ENCODE measurements at regions not wholly inside any gene's neighbourhood (a gene's known extent, or its start where the extent isn't known, plus 50 kb on each side); places are given as distances from the start of the nearest gene placed in this dataset.

- H3K9ac ChIP-seq (ENCODE audit: extremely low read depth, low read length, poor library complexity, severe bottlenecking) = no peak overlapping the region
- Mint-ChIP-seq H3K36me3 (ENCODE audit: low read depth) (no peaks in the 10 kb centered on the region), H3K4me1 (peaks cover 14% of the 10 kb centered on the region), H3K27ac (no peak overlapping the region), H3K27me3 (ENCODE audit: insufficient read depth) (no peaks in the 10 kb centered on the region), H3K9me3 (peaks cover 2% of the 10 kb centered on the region), H3K4me3 (no peak overlapping the region)
- no peaks in the 10 kb centered on the region for H3K36me3 ChIP-seq (ENCODE audit: control insufficient read depth, insufficient read depth, low read length)
- H3K4me3 ChIP-seq (ENCODE audit: low read length) = no peak overlapping the region
- peaks cover 3% of the 10 kb centered on the region for H3K4me1 ChIP-seq (ENCODE audit: control insufficient read depth, insufficient read depth, low read length)
- DNase-seq = no peak
- H3K27ac ChIP-seq (ENCODE audit: low read depth, low read length) = no peak overlapping the region
- no peak for TF ChIP-seq CTCF (conservative IDR thresholded peaks at IDR 0.05)
- H3K9me3 ChIP-seq (ENCODE audit: control insufficient read depth, low read length) = no peaks in the 10 kb centered on the region
- no peaks in the 10 kb centered on the region for H3K27me3 ChIP-seq (ENCODE audit: control insufficient read depth, insufficient read depth, low read length, poor library complexity, severe bottlenecking)
- WGBS, 2 experiments (ENCODE audit: insufficient coverage in 1 of 2, insufficient read length in 1 of 2) = 41 to 50% methylated on average over 2 of the region's 3 CpGs
Measured at GRCh38 chr9:13673348-13673747, 393.9 kb upstream of the MPDZ start.

- H3K27me3 ChIP-seq (ENCODE audit: control insufficient read depth, insufficient read depth, low read length, poor library complexity, severe bottlenecking) = no peaks in the 10 kb centered on the region
- 92 to 94% methylated on average over 3 to 4 of the region's 4 CpGs for WGBS, 2 experiments (ENCODE audit: insufficient coverage in 1 of 2, insufficient read length in 1 of 2)
- Mint-ChIP-seq H3K9me3 (peaks cover 7% of the 10 kb centered on the region), H3K4me3 (no peak overlapping the region), H3K36me3 (ENCODE audit: low read depth) (no peaks in the 10 kb centered on the region), H3K4me1 (no peaks in the 10 kb centered on the region), H3K27me3 (ENCODE audit: insufficient read depth) (no peaks in the 10 kb centered on the region), H3K27ac (no peak overlapping the region)
- no peaks in the 10 kb centered on the region for H3K36me3 ChIP-seq (ENCODE audit: control insufficient read depth, insufficient read depth, low read length)
- no peaks in the 10 kb centered on the region for H3K9me3 ChIP-seq (ENCODE audit: control insufficient read depth, low read length)
- DNase-seq = no peak
- H3K4me3 ChIP-seq (ENCODE audit: low read length) = no peak overlapping the region
- H3K9ac ChIP-seq (ENCODE audit: extremely low read depth, low read length, poor library complexity, severe bottlenecking) = no peak overlapping the region
- no peak overlapping the region for H3K27ac ChIP-seq (ENCODE audit: low read depth, low read length)
- H3K4me1 ChIP-seq (ENCODE audit: control insufficient read depth, insufficient read depth, low read length) = no peaks in the 10 kb centered on the region
- TF ChIP-seq CTCF (conservative IDR thresholded peaks at IDR 0.05) = no peak
Measured at GRCh38 chr9:13665418-13666066, 386.1 kb upstream of the MPDZ start.

GRCh38 chr9:13661014-13661413 is 381.5 kb upstream of the MPDZ start:
- DNase-seq = no peak
- H3K27me3 Mint-ChIP-seq (ENCODE audit: insufficient read depth) = no peaks in the 10 kb centered on the region
- no peak overlapping the region for H3K4me3 Mint-ChIP-seq

More at GRCh38 chr9:13661014-13661413, 381.5 kb upstream of the MPDZ start:
- Mint-ChIP-seq H3K9me3 (no peaks in the 10 kb centered on the region), H3K27ac (no peak overlapping the region), H3K4me1 (no peaks in the 10 kb centered on the region), H3K36me3 (ENCODE audit: low read depth) (no peaks in the 10 kb centered on the region)
- no peak overlapping the region for H3K27ac ChIP-seq (ENCODE audit: low read depth, low read length)
- H3K9ac ChIP-seq (ENCODE audit: extremely low read depth, low read length, poor library complexity, severe bottlenecking) = no peak overlapping the region
- H3K4me1 ChIP-seq (ENCODE audit: control insufficient read depth, insufficient read depth, low read length) = no peaks in the 10 kb centered on the region
- TF ChIP-seq CTCF (conservative IDR thresholded peaks at IDR 0.05) = no peak
- WGBS, 2 experiments (ENCODE audit: insufficient coverage in 1 of 2, insufficient read length in 1 of 2) = 93 to 100% methylated on average over 2 to 3 of the region's 3 CpGs
- no peak overlapping the region for H3K4me3 ChIP-seq (ENCODE audit: low read length)
- H3K27me3 ChIP-seq (ENCODE audit: control insufficient read depth, insufficient read depth, low read length, poor library complexity, severe bottlenecking) = no peaks in the 10 kb centered on the region
- no peaks in the 10 kb centered on the region for H3K36me3 ChIP-seq (ENCODE audit: control insufficient read depth, insufficient read depth, low read length)
- H3K9me3 ChIP-seq (ENCODE audit: control insufficient read depth, low read length) = no peaks in the 10 kb centered on the region
